ENCODE measurements at regions not wholly inside any gene's neighbourhood (a gene's known extent, or its start where the extent isn't known, plus 50 kb on each side); places are given as distances from the start of the nearest gene placed in this dataset.

- H3K4me3 ChIP-seq (ENCODE audit: control insufficient read depth, low read depth, low read length): no peak overlapping the region
- DNase-seq (ENCODE audit: low read depth): no peak
- TF ChIP-seq CTCF (conservative IDR thresholded peaks at IDR 0.05; ENCODE audit: control insufficient read depth, insufficient read depth, low read depth, low read length): no peak
Measured at GRCh38 chr3:69591164-69591736, 148.0 kb upstream of the MITF start.

GRCh38 chr3:69590111-69590510, 149.2 kb upstream of the MITF start:
- no peak overlapping the region for H3K4me3 ChIP-seq (ENCODE audit: control insufficient read depth, low read depth, low read length)
- no peak for TF ChIP-seq CTCF (conservative IDR thresholded peaks at IDR 0.05; ENCODE audit: control insufficient read depth, insufficient read depth, low read depth, low read length)
- DNase-seq (ENCODE audit: low read depth): no peak

GRCh38 chr3:69588170-69588569, 151.1 kb upstream of the MITF start:
- DNase-seq (ENCODE audit: low read depth): no peak
- H3K4me3 ChIP-seq (ENCODE audit: control insufficient read depth, low read depth, low read length): no peak overlapping the region
- TF ChIP-seq CTCF (conservative IDR thresholded peaks at IDR 0.05; ENCODE audit: control insufficient read depth, insufficient read depth, low read depth, low read length): no peak

- H3K4me3 ChIP-seq (ENCODE audit: control insufficient read depth, low read depth, low read length): no peak overlapping the region
- no peak for TF ChIP-seq CTCF (conservative IDR thresholded peaks at IDR 0.05; ENCODE audit: control insufficient read depth, insufficient read depth, low read depth, low read length)
- DNase-seq (ENCODE audit: low read depth): no peak
Measured at GRCh38 chr3:69585472-69585871, 153.8 kb upstream of the MITF start.

GRCh38 chr3:69582044-69582443, 157.2 kb upstream of the MITF start:
- no peak overlapping the region for H3K4me3 ChIP-seq (ENCODE audit: control insufficient read depth, low read depth, low read length)
- no peak for DNase-seq (ENCODE audit: low read depth)
- TF ChIP-seq CTCF (conservative IDR thresholded peaks at IDR 0.05; ENCODE audit: control insufficient read depth, insufficient read depth, low read depth, low read length): no peak

- H3K4me3 ChIP-seq (ENCODE audit: control insufficient read depth, low read depth, low read length): no peak overlapping the region
- no peak for TF ChIP-seq CTCF (conservative IDR thresholded peaks at IDR 0.05; ENCODE audit: control insufficient read depth, insufficient read depth, low read depth, low read length)
- DNase-seq (ENCODE audit: low read depth): no peak
Measured at GRCh38 chr3:69579306-69580041, 159.8 kb upstream of the MITF start.
